ENCODE measurements at regions not wholly inside any gene's neighbourhood (a gene's known extent, or its start where the extent isn't known, plus 50 kb on each side); places are given as distances from the start of the nearest gene placed in this dataset.

- H3K4me3 ChIP-seq (ENCODE audit: low read depth, low read length), result no peak overlapping the region
- no peak for TF ChIP-seq CTCF (IDR thresholded peaks at IDR 0.05; ENCODE audit: insufficient read depth, low read depth, low read length, missing control alignments)
- no peak for DNase-seq (ENCODE audit: low read depth)
Observed at GRCh38 chr3:137610723-137611122, 153.4 kb upstream of the SOX14 start.

DNA sequence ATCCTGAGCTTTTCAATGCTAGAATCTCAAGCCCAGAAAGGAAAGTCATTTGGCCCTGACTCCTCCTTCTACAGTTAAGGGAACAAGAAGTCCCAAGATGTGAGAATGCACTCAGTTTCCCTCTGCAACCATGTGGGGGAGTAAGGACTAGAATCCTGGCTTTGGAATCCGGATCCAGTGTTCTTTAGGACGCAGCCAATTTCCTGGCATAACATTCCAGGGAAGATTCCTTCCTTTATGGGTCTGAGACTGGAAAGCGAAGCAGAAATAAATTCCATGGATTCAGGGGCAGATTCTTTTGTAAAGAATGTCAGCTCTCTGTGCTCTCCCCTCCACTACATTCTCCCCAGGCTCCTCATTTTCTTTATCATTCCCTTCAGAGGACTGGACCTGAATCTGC is 151.8 kb upstream of the SOX14 start:
- TF ChIP-seq CTCF (IDR thresholded peaks at IDR 0.05; ENCODE audit: insufficient read depth, low read depth, low read length, missing control alignments), result no peak
- H3K4me3 ChIP-seq (ENCODE audit: low read depth, low read length), result no peak overlapping the region
- DNase-seq (ENCODE audit: low read depth), result no peak

GRCh38 chr3:137615659-137616418 is 148.3 kb upstream of the SOX14 start:
- DNase-seq (ENCODE audit: low read depth), result no peak
- no peak overlapping the region for H3K4me3 ChIP-seq (ENCODE audit: low read depth, low read length)
- TF ChIP-seq CTCF (IDR thresholded peaks at IDR 0.05; ENCODE audit: insufficient read depth, low read depth, low read length, missing control alignments), result no peak

DNA sequence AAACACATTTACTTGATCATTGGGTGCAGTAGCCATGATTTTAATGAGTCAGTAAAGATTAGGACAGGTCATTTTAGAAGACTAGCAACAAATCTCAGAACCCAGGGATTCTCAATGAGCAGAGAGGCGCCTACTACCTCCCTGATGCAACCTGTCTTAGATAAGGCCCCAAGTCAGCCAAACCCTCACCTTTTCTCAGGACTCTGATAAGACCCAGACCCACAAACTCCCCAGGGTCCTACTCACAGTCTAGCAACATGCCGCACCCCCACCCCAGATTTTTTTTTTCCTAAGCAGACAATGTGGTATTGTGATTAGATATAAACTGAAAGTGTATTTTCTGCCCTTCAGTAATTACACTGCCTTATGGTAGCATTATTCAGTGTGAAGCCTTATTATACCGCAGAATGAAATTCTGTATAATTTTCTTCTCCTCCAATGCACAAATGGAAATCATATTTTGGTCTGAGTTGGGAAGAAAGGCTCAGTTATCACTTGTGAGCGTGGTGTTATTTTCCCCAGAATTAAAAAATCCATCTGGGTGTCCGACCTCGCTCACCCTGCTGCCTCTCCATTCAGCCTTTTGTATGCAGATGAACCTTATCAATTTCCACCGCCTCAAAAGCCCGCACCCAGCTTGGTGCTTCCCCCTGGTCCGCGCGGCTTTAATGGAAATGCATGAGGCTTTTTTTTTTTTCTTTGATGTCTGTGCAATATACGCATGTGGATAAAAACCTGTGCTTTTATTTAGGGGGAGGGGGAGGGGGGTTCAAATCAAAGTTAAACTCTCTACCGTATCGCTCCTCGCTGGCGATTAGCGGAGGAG is 122.0 kb upstream of the SOX14 start:
- TF ChIP-seq CTCF (IDR thresholded peaks at IDR 0.05; ENCODE audit: insufficient read depth, low read depth, low read length, missing control alignments), result no peak
- H3K4me3 ChIP-seq (ENCODE audit: low read depth, low read length), result no peak overlapping the region
- DNase-seq (ENCODE audit: low read depth), result no peak

GRCh38 chr3:137642831-137643230 is 121.3 kb upstream of the SOX14 start:
- DNase-seq (ENCODE audit: low read depth), result no peak
- TF ChIP-seq CTCF (IDR thresholded peaks at IDR 0.05; ENCODE audit: insufficient read depth, low read depth, low read length, missing control alignments), result no peak
- H3K4me3 ChIP-seq (ENCODE audit: low read depth, low read length), result no peak overlapping the region

DNA sequence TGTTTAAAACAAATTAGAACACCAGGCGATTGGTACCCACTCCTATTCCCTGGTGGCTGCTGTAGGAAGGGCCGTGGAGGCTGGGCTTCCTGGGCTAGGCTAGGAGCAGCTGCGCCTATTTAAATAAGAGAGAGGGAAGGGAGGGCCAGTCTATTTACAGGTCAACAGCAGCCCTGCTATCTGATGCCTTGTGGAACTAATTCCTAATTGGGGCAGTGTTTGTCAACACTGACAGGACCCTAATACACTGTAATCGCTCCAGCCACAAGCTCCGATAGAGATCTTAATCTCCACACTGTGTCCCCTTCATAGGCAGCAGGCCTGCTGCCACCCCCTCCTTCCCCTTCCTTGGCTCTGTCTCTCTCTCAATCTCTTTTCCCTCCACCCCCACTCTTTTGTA is 116.9 kb upstream of the SOX14 start:
- no peak overlapping the region for H3K4me3 ChIP-seq (ENCODE audit: low read depth, low read length)
- TF ChIP-seq CTCF (IDR thresholded peaks at IDR 0.05; ENCODE audit: insufficient read depth, low read depth, low read length, missing control alignments), result no peak
- DNase-seq (ENCODE audit: low read depth), result no peak
